Lung (tissue), 11 donors: ENCODE measurements at regions not wholly inside any gene's neighbourhood (a gene's known extent, or its start where the extent isn't known, plus 50 kb on each side); places are given as distances from the start of the nearest gene placed in this dataset.
A peak's percentile ranks its signal among the peaks of the same experiment; 100 is the strongest.

Experiments used
- ATAC-seq: fragments of 200-7000 bp; cut with Tn5 transposase; one replicate; pipeline ENCODE4 v1.9.1; 2020; ENCODE audit warnings: moderate number of reproducible peaks; ENCODE audit not compliant: insufficient read depth, low FRiP score
- DNase-seq, 3 donors: peaks; one replicate each; pipeline ENCODE4 v3.0.0-alpha.2; 2013 to 2017
- H3K27ac ChIP-seq, 2 donors: one replicate each; pipeline ENCODE4 v1.5.1; 2013; ENCODE audit warnings: mild to moderate bottlenecking in 2 of 2, moderate library complexity in 2 of 2, control low read depth in 1 of 2, inconsistent platforms in 1 of 2, low read depth in 1 of 2, low read length in 1 of 2
- H3K27me3 ChIP-seq, 3 donors: one replicate each; pipeline ENCODE4 v1.5.1; 2013; ENCODE audit warnings: low read length in 2 of 3; ENCODE audit not compliant: control insufficient read depth in 3 of 3, insufficient read depth in 3 of 3
- H3K36me3 ChIP-seq, 4 donors: one replicate each; pipeline ENCODE4 v1.5.1; 2013; ENCODE audit warnings: low read length in 4 of 4, mild to moderate bottlenecking in 1 of 4, moderate library complexity in 1 of 4; ENCODE audit not compliant: control insufficient read depth in 4 of 4, insufficient read depth in 4 of 4
- H3K4me1 ChIP-seq, 5 donors: one replicate each; pipeline ENCODE4 v1.5.1; 2013; ENCODE audit warnings: low read length in 5 of 5, mild to moderate bottlenecking in 2 of 5, moderate library complexity in 1 of 5; ENCODE audit not compliant: control insufficient read depth in 5 of 5, insufficient read depth in 5 of 5
- H3K4me3 ChIP-seq: one replicate; pipeline ENCODE4 v1.5.1; 2013; ENCODE audit warnings: mild to moderate bottlenecking, control low read depth, moderate library complexity
- H3K9ac ChIP-seq, 2 donors: one replicate each; pipeline ENCODE4 v1.5.1; 2013; ENCODE audit warnings: low read length in 2 of 2, control low read depth in 1 of 2; ENCODE audit not compliant: insufficient read depth in 1 of 2
- H3K9me3 ChIP-seq, 4 donors: one replicate each; pipeline ENCODE4 v1.5.1; 2013; ENCODE audit warnings: low read length in 3 of 4, mild to moderate bottlenecking in 1 of 4, moderate library complexity in 1 of 4; ENCODE audit not compliant: control insufficient read depth in 4 of 4, insufficient read depth in 3 of 4
- CTCF ChIP-seq: IDR thresholded peaks from 2 replicates; pipeline ENCODE4 v1.5.1; 2012; ENCODE audit warnings: mild to moderate bottlenecking; ENCODE audit errors: control extremely low read depth, extremely low read depth
- WGBS, 2 donors: extraction: QIAGEN DNeasy Blood & Tissue Kit; methylation state at CpG; one replicate each; pipeline ENCODE4 v1.1.7; 2013; 5-methylcytosine and 5-hydroxymethylcytosine counted together
- donor health status: control.
- donor health status: control.
- donor health status: Bipolar disorder and iron deficiency.
- donor health status: healthy.
- donor health status: DM: yes; HTN: yes; CAD: no.

GRCh38 chr10:60718886-60719285 lies 59.4 kb upstream of the CDK1 start:
- Histone ChIP-seq H3K4me1 (no peaks in the 10 kb centered on the region), H3K27me3 (no peaks in the 10 kb centered on the region), H3K27ac (no peak overlapping the region), H3K9ac (no peak overlapping the region), H3K36me3 (no peaks in the 10 kb centered on the region), H3K9me3 (no peaks in the 10 kb centered on the region), H3K4me3 (no peak overlapping the region)
- ATAC-seq (peak; percentile 41), DNase-seq (peak in 1 of 3 donors; percentile 28)
- no peak for TF ChIP-seq CTCF
- 41 to 73% methylated on average over 1 of the region's 1 CpG for whole genome bisulfite sequencing, 2 donors

GRCh38 chr10:60717852-60718251 lies 60.4 kb upstream of the CDK1 start:
- ATAC-seq = no peak
- no peak for TF ChIP-seq CTCF
- no peak for DNase-seq
- Histone ChIP-seq H3K9me3 (no peaks in the 10 kb centered on the region), H3K27ac (no peak overlapping the region), H3K27me3 (no peaks in the 10 kb centered on the region), H3K9ac (no peak overlapping the region), H3K36me3 (no peaks in the 10 kb centered on the region), H3K4me3 (no peak overlapping the region), H3K4me1 (no peaks in the 10 kb centered on the region)

- no peak overlapping the region for H3K4me3 ChIP-seq
- TF ChIP-seq CTCF = no peak
- no peaks in the 10 kb centered on the region for H3K9me3 ChIP-seq
- DNase-seq (no peak), ATAC-seq (no peak)
- no peak overlapping the region for H3K27ac ChIP-seq
- H3K36me3 ChIP-seq = no peaks in the 10 kb centered on the region
- H3K27me3 ChIP-seq = no peaks in the 10 kb centered on the region
- 66 to 67% methylated on average over 2 of the region's 2 CpGs for WGBS, 2 donors
- H3K9ac ChIP-seq = no peak overlapping the region
- H3K4me1 ChIP-seq = no peaks in the 10 kb centered on the region
Observed at GRCh38 chr10:60714233-60714632, 64.0 kb upstream of the CDK1 start.

GRCh38 chr10:60711496-60711895 lies 66.8 kb upstream of the CDK1 start:
- no peak overlapping the region for H3K4me3 ChIP-seq
- DNase-seq (no peak), ATAC-seq (no peak)
- no peaks in the 10 kb centered on the region for H3K27me3 ChIP-seq
- TF ChIP-seq CTCF = no peak
- H3K27ac ChIP-seq = no peak overlapping the region
- H3K36me3 ChIP-seq = no peaks in the 10 kb centered on the region
- no peaks in the 10 kb centered on the region for H3K4me1 ChIP-seq
- H3K9ac ChIP-seq = no peak overlapping the region
- 82 to 90% methylated on average over 2 of the region's 2 CpGs for WGBS, 2 donors
- no peaks in the 10 kb centered on the region for H3K9me3 ChIP-seq
